H1 (cell line): ENCODE measurements at regions not wholly inside any gene's neighbourhood (a gene's known extent, or its start where the extent isn't known, plus 50 kb on each side); places are given as distances from the start of the nearest gene placed in this dataset.

Experiments used
- BCL11A ChIP-seq, 2 experiments: IDR thresholded peaks; one replicate each; pipeline ENCODE4 v1.6.1; 2011; ENCODE audit warnings: low read depth in 2 of 2, low read length in 2 of 2, mild to moderate bottlenecking in 2 of 2
- CHD2 ChIP-seq: IDR thresholded peaks from 2 replicates; pipeline ENCODE4 v1.6.1; 2012; ENCODE audit warnings: low read length, improper control_type of control experiment
- CREB1 ChIP-seq: IDR thresholded peaks from 2 replicates; pipeline ENCODE4 v1.6.1; 2012; ENCODE audit warnings: inconsistent platforms
- CTCF ChIP-seq, 3 experiments: IDR thresholded peaks; 1 replicate in 2 of 3; 2 replicates in 1 of 3; pipeline versions ENCODE4 v1.5.1 to v1.6.1; 2011; ENCODE audit warnings: low read length in 3 of 3, mild to moderate bottlenecking in 3 of 3, inconsistent platforms in 2 of 3, low read depth in 1 of 3, moderate library complexity in 1 of 3; ENCODE audit not compliant: insufficient read depth in 1 of 3; ENCODE audit errors: control extremely low read depth in 1 of 3
- POLR2A ChIP-seq, 2 experiments: IDR thresholded peaks; 1 replicate in 1 of 2; 2 replicates in 1 of 2; pipeline ENCODE4 v1.6.1; 2011; ENCODE audit warnings: low read depth in 2 of 2, low read length in 2 of 2, mild to moderate bottlenecking in 2 of 2; ENCODE audit errors: control extremely low read depth in 1 of 2
- POLR2AphosphoS5 ChIP-seq: IDR thresholded peaks from 2 replicates; pipeline ENCODE4 v1.6.1; 2011; ENCODE audit warnings: low read depth, low read length
- SP2 ChIP-seq: IDR thresholded peaks from 2 replicates; pipeline ENCODE4 v1.6.1; 2012; ENCODE audit warnings: mild to moderate bottlenecking, low read length, inconsistent platforms
- TAF1 ChIP-seq: IDR thresholded peaks from 2 replicates; pipeline ENCODE4 v1.6.1; 2011; ENCODE audit warnings: mild to moderate bottlenecking, low read depth, low read length
- ZNF274 ChIP-seq: IDR thresholded peaks from 2 replicates; pipeline ENCODE4 v1.7.0; 2012; ENCODE audit warnings: low read length, borderline replicate concordance; ENCODE audit errors: extremely low read depth

GRCh38 chr6:5866547-5867051 is 140.1 kb downstream of the NRN1 start:
- TF ChIP-seq CHD2 (no peak), TAF1 (no peak), BCL11A (IDR thresholded peaks at IDR 0.05; ENCODE audit: low read depth in 2 of 2, low read length in 2 of 2) (no peak), POLR2AphosphoS5 (no peak), POLR2A (IDR thresholded peaks at IDR 0.05; ENCODE audit: control extremely low read depth in 1 of 2, low read depth in 2 of 2, low read length in 2 of 2) (no peak), CTCF (IDR thresholded peaks at IDR 0.05; ENCODE audit: control extremely low read depth in 1 of 3, insufficient read depth in 1 of 3, low read depth in 1 of 3, low read length in 3 of 3) (no peak), ZNF274 (no peak), SP2 (no peak), CREB1 (no peak)
